Ovary (tissue), 3 donors: ENCODE measurements at regions not wholly inside any gene's neighbourhood (a gene's known extent, or its start where the extent isn't known, plus 50 kb on each side); places are given as distances from the start of the nearest gene placed in this dataset.

Experiments used
- POLR2A ChIP-seq: fragments of 450-650 bp; IDR thresholded peaks from one replicate; pipeline ENCODE4 v1.6.1; 2017; ENCODE audit warnings: antibody characterized with exemption, mild to moderate bottlenecking, moderate library complexity
- TF ChIP-seq, protein P1 (sequence below), 3 donors: fragments of 450-650 bp in 2 of 3; fragments of 200-600 bp in 1 of 3; IDR thresholded peaks; one replicate each; pipeline versions ENCODE4 v1.5.1 to v1.8.0; 2016 to 2022; ENCODE audit warnings: antibody characterized with exemption in 3 of 3, mild to moderate bottlenecking in 1 of 3
- donor health status: DM: no; HTN: no; CAD: no.

GRCh38 chr15:95261546-95261945 lies 1030.2 kb downstream of the MCTP2 start:
- TF ChIP-seq, protein P1, sequence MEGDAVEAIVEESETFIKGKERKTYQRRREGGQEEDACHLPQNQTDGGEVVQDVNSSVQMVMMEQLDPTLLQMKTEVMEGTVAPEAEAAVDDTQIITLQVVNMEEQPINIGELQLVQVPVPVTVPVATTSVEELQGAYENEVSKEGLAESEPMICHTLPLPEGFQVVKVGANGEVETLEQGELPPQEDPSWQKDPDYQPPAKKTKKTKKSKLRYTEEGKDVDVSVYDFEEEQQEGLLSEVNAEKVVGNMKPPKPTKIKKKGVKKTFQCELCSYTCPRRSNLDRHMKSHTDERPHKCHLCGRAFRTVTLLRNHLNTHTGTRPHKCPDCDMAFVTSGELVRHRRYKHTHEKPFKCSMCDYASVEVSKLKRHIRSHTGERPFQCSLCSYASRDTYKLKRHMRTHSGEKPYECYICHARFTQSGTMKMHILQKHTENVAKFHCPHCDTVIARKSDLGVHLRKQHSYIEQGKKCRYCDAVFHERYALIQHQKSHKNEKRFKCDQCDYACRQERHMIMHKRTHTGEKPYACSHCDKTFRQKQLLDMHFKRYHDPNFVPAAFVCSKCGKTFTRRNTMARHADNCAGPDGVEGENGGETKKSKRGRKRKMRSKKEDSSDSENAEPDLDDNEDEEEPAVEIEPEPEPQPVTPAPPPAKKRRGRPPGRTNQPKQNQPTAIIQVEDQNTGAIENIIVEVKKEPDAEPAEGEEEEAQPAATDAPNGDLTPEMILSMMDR (IDR thresholded peaks at IDR 0.05), result no peak
- TF ChIP-seq POLR2A, result no peak
